GM23338 (cell line): ENCODE measurements at regions not wholly inside any gene's neighbourhood (a gene's known extent, or its start where the extent isn't known, plus 50 kb on each side); places are given as distances from the start of the nearest gene placed in this dataset.

Source experiments
- ATAC-seq: fragments of 200-7000 bp; cut with Tn5 transposase; 3 replicates; pipeline ENCODE4 v1.9.1; 2020
- DNase-seq: peaks from one replicate; pipeline ENCODE4 v3.0.0-alpha.2; 2015; ENCODE audit warnings: low spot score
- H2AFZ ChIP-seq: fragments of 200-600 bp; sonication (generic); 2 replicates; pipeline ENCODE4 v1.8.0; 2016; ENCODE audit warnings: antibody characterized with exemption, mild to moderate bottlenecking, moderate library complexity
- H3F3A ChIP-seq: fragments of 200-600 bp; sonication (generic); replicated peaks from 2 replicates; pipeline ENCODE4 v1.8.0; 2017; ENCODE audit warnings: antibody characterized with exemption, mixed run types, low read depth
- H3K27ac ChIP-seq: fragments of 200-600 bp; sonication (generic); 2 replicates; pipeline ENCODE4 v1.6.1; 2016; ENCODE audit warnings: low read depth
- H3K27me3 ChIP-seq: fragments of 200-600 bp; sonication (generic); 2 replicates; pipeline ENCODE4 v1.8.0; 2016; ENCODE audit warnings: mild to moderate bottlenecking, mixed run types, moderate library complexity; ENCODE audit not compliant: insufficient read depth
- H3K36me3 ChIP-seq: fragments of 200-600 bp; sonication (generic); 2 replicates; pipeline ENCODE4 v1.8.0; 2016; ENCODE audit warnings: mild to moderate bottlenecking; ENCODE audit not compliant: insufficient read depth
- H3K4me1 ChIP-seq: fragments of 200-600 bp; sonication (generic); 2 replicates; pipeline ENCODE4 v1.8.0; 2016; ENCODE audit warnings: mild to moderate bottlenecking, moderate library complexity; ENCODE audit not compliant: insufficient read depth
- H3K4me2 ChIP-seq: fragments of 200-600 bp; sonication (generic); 2 replicates; pipeline ENCODE4 v1.7.1; 2017; ENCODE audit warnings: mixed run types
- H3K4me3 ChIP-seq: fragments of 200-600 bp; sonication (generic); 2 replicates; pipeline ENCODE4 v1.6.1; 2016; ENCODE audit warnings: mixed run types
- H3K79me2 ChIP-seq: fragments of 200-600 bp; sonication (generic); replicated peaks from 2 replicates; pipeline ENCODE4 v1.8.0; 2017; ENCODE audit warnings: mild to moderate bottlenecking; ENCODE audit not compliant: insufficient read depth
- H3K9me2 ChIP-seq: fragments of 200-600 bp; sonication (generic); 2 replicates; pipeline ENCODE4 v1.8.0; 2017; ENCODE audit not compliant: insufficient read depth
- H4K20me1 ChIP-seq: fragments of 200-600 bp; sonication (generic); replicated peaks from 2 replicates; pipeline ENCODE4 v1.8.0; 2017; ENCODE audit warnings: mild to moderate bottlenecking; ENCODE audit not compliant: insufficient read depth
- H3K27ac Mint-ChIP-seq: 2 replicates; pipeline ENCODE4 v1.8.0; 2020; ENCODE audit warnings: inconsistent platforms, mild to moderate bottlenecking, moderate library complexity, mixed read lengths
- H3K27me3 Mint-ChIP-seq: 3 replicates; pipeline ENCODE4 v1.8.0; 2022; ENCODE audit warnings: low read depth, mild to moderate bottlenecking, moderate library complexity, mixed read lengths, inconsistent platforms; ENCODE audit not compliant: insufficient read depth, poor library complexity
- H3K36me3 Mint-ChIP-seq: 3 replicates; pipeline ENCODE4 v1.8.0; 2021; ENCODE audit warnings: low read depth, mild to moderate bottlenecking, inconsistent platforms, moderate library complexity, mixed read lengths
- H3K4me1 Mint-ChIP-seq: 3 replicates; pipeline ENCODE4 v1.8.0; 2020; ENCODE audit warnings: mild to moderate bottlenecking, inconsistent platforms, mixed read lengths
- H3K4me3 Mint-ChIP-seq: 3 replicates; pipeline ENCODE4 v1.8.0; 2021; ENCODE audit warnings: moderate library complexity, mild to moderate bottlenecking, inconsistent platforms, mixed read lengths
- H3K9me3 Mint-ChIP-seq: 3 replicates; pipeline ENCODE4 v1.8.0; 2020; ENCODE audit warnings: moderate library complexity, mild to moderate bottlenecking, inconsistent platforms, mixed read lengths
- CREB1 ChIP-seq: fragments of 250-450 bp; sonication (Bioruptor Pico); IDR thresholded peaks from 2 replicates; pipeline ENCODE4 v1.5.0; 2020; ENCODE audit warnings: low read depth, mild to moderate bottlenecking, moderate library complexity
- EZH2 ChIP-seq: fragments of 200-600 bp; sonication (generic); IDR thresholded peaks from one replicate; pipeline ENCODE4 v1.8.0; 2017; ENCODE audit warnings: antibody characterized with exemption, mild to moderate bottlenecking, low read depth; ENCODE audit not compliant: unreplicated experiment
- EZH2phosphoT487 ChIP-seq: fragments of 200-600 bp; sonication (generic); IDR thresholded peaks from one replicate; pipeline ENCODE4 v1.8.1; 2018; ENCODE audit warnings: antibody characterized with exemption; ENCODE audit not compliant: unreplicated experiment
- JUNB ChIP-seq: IDR thresholded peaks from one replicate; pipeline ENCODE4 v1.6.1; 2016; ENCODE audit warnings: antibody characterized with exemption; ENCODE audit not compliant: unreplicated experiment
- NANOG ChIP-seq: IDR thresholded peaks from 2 replicates; pipeline ENCODE4 v1.6.1; 2016; ENCODE audit warnings: antibody characterized with exemption, borderline replicate concordance
- POLR2AphosphoS5 ChIP-seq: IDR thresholded peaks from 2 replicates; pipeline ENCODE4 v1.6.1; 2016; ENCODE audit warnings: antibody characterized with exemption, low read depth
- STAT1 ChIP-seq: IDR thresholded peaks from one replicate; pipeline ENCODE4 v1.6.1; 2016; ENCODE audit warnings: antibody characterized with exemption; ENCODE audit not compliant: unreplicated experiment
- ZNF114 ChIP-seq: fragments of 250-450 bp; sonication (Bioruptor Pico); IDR thresholded peaks from 2 replicates; pipeline ENCODE4 v1.5.0; 2020; ENCODE audit warnings: mild to moderate bottlenecking, moderate library complexity
- ZNF331 ChIP-seq: fragments of 250-450 bp; sonication (Bioruptor Pico); IDR thresholded peaks from 2 replicates; pipeline ENCODE4 v1.5.0; 2020; ENCODE audit warnings: low read depth, mild to moderate bottlenecking, moderate library complexity
- TF ChIP-seq, protein P1 (sequence below): fragments of 250-450 bp; sonication (Bioruptor Pico); IDR thresholded peaks from 2 replicates; pipeline ENCODE4 v1.5.0; 2020; ENCODE audit warnings: mild to moderate bottlenecking, moderate library complexity
- TF ChIP-seq, protein P2 (sequence below), 2 experiments: fragments of 200-600 bp in 1 of 2; sonication (generic) in 1 of 2; conservative IDR thresholded peaks; 2 replicates each; pipeline versions ENCODE4 v1.5.1 to v1.6.1; 2016 to 2017; ENCODE audit warnings: antibody characterized with exemption in 2 of 2, low read depth in 2 of 2, mild to moderate bottlenecking in 2 of 2, moderate library complexity in 1 of 2
- TF ChIP-seq, protein P3 (sequence below): IDR thresholded peaks from one replicate; pipeline ENCODE4 v1.6.1; 2018; ENCODE audit warnings: antibody characterized with exemption; ENCODE audit not compliant: unreplicated experiment

DNA sequence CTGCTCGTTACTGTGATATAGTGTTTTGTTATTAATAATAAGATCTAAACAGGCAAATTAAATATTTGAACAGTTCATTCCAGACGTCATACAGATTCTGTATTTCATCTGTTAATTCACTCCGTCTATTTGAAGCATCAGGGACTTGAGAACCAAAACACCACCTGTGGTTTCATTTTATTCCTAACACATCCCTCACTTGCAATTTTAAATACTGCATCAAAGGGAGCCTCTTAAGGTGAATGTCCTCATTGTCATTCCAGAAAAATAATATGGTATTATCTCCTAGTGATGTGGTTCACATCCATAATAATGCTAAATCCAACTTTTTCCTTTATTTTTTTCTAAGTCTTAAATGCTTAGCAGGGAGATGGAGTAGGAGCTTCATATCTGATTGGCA is 1390.9 kb upstream of the CADM2 start:
- Histone ChIP-seq H3K9me2 (no peaks in the 10 kb centered on the region), H3K4me2 (peak overlapping the region; percentile 63), H2AFZ (no peak overlapping the region), H3K4me3 (no peak overlapping the region; the same call in 1 of the 2 replicates), H3K4me1 (peaks cover 10% of the 10 kb centered on the region), H3K36me3 (no peaks in the 10 kb centered on the region), H3F3A (no peaks in the 10 kb centered on the region), H3K27ac (no peak overlapping the region), H3K79me2 (no peaks in the 10 kb centered on the region), H4K20me1 (no peaks in the 10 kb centered on the region), H3K27me3 (no peaks in the 10 kb centered on the region)
- no peak overlapping the region for H3K27ac Mint-ChIP-seq
- DNase-seq (peak; percentile 5), ATAC-seq (no peak)
- H3K27me3 Mint-ChIP-seq, result no peaks in the 10 kb centered on the region
- no peaks in the 10 kb centered on the region for H3K36me3 Mint-ChIP-seq
- TF ChIP-seq NANOG, result peak; percentile 80
- TF ChIP-seq JUNB, result no peak
- no peaks in the 10 kb centered on the region for H3K9me3 Mint-ChIP-seq
- H3K4me3 Mint-ChIP-seq, result peak overlapping the region; percentile 53; the same call in 2 of the 3 replicates
- peaks cover 11% of the 10 kb centered on the region for H3K4me1 Mint-ChIP-seq

DNA sequence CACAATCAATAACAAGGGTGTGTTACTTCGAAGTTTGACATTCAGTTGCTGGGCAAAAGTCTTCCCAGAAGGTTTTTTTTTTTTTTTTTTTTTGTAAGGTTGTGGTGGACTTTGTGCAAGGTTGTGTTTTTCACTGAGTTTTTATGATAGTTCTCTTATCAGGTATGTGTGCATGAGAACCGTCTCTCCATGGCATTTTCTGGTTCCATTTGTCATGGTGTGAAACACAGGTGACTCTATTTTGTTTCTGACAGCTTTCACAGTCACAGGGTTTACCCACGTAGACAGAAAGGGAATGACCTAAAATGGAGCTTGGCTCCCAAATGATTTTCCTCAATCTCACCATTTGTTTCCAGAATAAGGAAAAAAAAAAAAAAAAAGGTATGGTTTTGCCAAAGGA is 1377.2 kb upstream of the CADM2 start:
- Histone ChIP-seq H3K36me3 (no peaks in the 10 kb centered on the region), H2AFZ (no peak overlapping the region), H3K4me1 (no peaks in the 10 kb centered on the region), H3K9me2 (no peaks in the 10 kb centered on the region), H4K20me1 (no peaks in the 10 kb centered on the region), H3K4me3 (no peak overlapping the region), H3K27me3 (no peaks in the 10 kb centered on the region), H3F3A (no peaks in the 10 kb centered on the region), H3K27ac (no peak overlapping the region), H3K79me2 (no peaks in the 10 kb centered on the region), H3K4me2 (no peak overlapping the region)
- no peaks in the 10 kb centered on the region for H3K27me3 Mint-ChIP-seq
- no peaks in the 10 kb centered on the region for H3K4me1 Mint-ChIP-seq
- H3K9me3 Mint-ChIP-seq, result no peaks in the 10 kb centered on the region
- H3K36me3 Mint-ChIP-seq, result no peaks in the 10 kb centered on the region
- DNase-seq (no peak), ATAC-seq (no peak)
- H3K27ac Mint-ChIP-seq, result no peak overlapping the region
- H3K4me3 Mint-ChIP-seq, result no peak overlapping the region
- TF ChIP-seq ZNF114 (CRISPR knock-in tag) (no peak), STAT1 (no peak), EZH2 (no peak), POLR2AphosphoS5 (no peak), EZH2phosphoT487 (no peak), CREB1 (CRISPR knock-in tag) (no peak), ZNF331 (no peak), NANOG (no peak), JUNB (no peak)
- TF ChIP-seq, protein P1, sequence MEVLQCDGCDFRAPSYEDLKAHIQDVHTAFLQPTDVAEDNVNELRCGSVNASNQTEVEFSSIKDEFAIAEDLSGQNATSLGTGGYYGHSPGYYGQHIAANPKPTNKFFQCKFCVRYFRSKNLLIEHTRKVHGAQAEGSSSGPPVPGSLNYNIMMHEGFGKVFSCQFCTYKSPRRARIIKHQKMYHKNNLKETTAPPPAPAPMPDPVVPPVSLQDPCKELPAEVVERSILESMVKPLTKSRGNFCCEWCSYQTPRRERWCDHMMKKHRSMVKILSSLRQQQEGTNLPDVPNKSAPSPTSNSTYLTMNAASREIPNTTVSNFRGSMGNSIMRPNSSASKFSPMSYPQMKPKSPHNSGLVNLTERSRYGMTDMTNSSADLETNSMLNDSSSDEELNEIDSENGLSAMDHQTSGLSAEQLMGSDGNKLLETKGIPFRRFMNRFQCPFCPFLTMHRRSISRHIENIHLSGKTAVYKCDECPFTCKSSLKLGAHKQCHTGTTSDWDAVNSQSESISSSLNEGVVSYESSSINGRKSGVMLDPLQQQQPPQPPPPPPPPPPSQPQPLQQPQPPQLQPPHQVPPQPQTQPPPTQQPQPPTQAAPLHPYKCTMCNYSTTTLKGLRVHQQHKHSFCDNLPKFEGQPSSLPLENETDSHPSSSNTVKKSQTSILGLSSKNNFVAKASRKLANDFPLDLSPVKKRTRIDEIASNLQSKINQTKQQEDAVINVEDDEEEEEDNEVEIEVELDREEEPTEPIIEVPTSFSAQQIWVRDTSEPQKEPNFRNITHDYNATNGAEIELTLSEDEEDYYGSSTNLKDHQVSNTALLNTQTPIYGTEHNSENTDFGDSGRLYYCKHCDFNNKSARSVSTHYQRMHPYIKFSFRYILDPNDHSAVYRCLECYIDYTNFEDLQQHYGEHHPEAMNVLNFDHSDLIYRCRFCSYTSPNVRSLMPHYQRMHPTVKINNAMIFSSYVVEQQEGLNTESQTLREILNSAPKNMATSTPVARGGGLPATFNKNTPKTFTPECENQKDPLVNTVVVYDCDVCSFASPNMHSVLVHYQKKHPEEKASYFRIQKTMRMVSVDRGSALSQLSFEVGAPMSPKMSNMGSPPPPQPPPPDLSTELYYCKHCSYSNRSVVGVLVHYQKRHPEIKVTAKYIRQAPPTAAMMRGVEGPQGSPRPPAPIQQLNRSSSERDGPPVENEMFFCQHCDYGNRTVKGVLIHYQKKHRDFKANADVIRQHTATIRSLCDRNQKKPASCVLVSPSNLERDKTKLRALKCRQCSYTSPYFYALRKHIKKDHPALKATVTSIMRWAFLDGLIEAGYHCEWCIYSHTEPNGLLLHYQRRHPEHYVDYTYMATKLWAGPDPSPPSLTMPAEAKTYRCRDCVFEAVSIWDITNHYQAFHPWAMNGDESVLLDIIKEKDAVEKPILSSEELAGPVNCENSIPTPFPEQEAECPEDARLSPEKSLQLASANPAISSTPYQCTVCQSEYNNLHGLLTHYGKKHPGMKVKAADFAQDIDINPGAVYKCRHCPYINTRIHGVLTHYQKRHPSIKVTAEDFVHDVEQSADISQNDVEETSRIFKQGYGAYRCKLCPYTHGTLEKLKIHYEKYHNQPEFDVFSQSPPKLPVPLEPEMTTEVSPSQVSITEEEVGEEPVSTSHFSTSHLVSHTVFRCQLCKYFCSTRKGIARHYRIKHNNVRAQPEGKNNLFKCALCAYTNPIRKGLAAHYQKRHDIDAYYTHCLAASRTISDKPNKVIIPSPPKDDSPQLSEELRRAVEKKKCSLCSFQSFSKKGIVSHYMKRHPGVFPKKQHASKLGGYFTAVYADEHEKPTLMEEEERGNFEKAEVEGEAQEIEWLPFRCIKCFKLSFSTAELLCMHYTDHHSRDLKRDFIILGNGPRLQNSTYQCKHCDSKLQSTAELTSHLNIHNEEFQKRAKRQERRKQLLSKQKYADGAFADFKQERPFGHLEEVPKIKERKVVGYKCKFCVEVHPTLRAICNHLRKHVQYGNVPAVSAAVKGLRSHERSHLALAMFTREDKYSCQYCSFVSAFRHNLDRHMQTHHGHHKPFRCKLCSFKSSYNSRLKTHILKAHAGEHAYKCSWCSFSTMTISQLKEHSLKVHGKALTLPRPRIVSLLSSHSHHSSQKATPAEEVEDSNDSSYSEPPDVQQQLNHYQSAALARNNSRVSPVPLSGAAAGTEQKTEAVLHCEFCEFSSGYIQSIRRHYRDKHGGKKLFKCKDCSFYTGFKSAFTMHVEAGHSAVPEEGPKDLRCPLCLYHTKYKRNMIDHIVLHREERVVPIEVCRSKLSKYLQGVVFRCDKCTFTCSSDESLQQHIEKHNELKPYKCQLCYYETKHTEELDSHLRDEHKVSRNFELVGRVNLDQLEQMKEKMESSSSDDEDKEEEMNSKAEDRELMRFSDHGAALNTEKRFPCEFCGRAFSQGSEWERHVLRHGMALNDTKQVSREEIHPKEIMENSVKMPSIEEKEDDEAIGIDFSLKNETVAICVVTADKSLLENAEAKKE, result no peak
- TF ChIP-seq, protein P2, sequence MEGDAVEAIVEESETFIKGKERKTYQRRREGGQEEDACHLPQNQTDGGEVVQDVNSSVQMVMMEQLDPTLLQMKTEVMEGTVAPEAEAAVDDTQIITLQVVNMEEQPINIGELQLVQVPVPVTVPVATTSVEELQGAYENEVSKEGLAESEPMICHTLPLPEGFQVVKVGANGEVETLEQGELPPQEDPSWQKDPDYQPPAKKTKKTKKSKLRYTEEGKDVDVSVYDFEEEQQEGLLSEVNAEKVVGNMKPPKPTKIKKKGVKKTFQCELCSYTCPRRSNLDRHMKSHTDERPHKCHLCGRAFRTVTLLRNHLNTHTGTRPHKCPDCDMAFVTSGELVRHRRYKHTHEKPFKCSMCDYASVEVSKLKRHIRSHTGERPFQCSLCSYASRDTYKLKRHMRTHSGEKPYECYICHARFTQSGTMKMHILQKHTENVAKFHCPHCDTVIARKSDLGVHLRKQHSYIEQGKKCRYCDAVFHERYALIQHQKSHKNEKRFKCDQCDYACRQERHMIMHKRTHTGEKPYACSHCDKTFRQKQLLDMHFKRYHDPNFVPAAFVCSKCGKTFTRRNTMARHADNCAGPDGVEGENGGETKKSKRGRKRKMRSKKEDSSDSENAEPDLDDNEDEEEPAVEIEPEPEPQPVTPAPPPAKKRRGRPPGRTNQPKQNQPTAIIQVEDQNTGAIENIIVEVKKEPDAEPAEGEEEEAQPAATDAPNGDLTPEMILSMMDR (conservative IDR thresholded peaks at IDR 0.05; ENCODE audit: low read depth in 2 of 2), result no peak
- TF ChIP-seq, protein P3, sequence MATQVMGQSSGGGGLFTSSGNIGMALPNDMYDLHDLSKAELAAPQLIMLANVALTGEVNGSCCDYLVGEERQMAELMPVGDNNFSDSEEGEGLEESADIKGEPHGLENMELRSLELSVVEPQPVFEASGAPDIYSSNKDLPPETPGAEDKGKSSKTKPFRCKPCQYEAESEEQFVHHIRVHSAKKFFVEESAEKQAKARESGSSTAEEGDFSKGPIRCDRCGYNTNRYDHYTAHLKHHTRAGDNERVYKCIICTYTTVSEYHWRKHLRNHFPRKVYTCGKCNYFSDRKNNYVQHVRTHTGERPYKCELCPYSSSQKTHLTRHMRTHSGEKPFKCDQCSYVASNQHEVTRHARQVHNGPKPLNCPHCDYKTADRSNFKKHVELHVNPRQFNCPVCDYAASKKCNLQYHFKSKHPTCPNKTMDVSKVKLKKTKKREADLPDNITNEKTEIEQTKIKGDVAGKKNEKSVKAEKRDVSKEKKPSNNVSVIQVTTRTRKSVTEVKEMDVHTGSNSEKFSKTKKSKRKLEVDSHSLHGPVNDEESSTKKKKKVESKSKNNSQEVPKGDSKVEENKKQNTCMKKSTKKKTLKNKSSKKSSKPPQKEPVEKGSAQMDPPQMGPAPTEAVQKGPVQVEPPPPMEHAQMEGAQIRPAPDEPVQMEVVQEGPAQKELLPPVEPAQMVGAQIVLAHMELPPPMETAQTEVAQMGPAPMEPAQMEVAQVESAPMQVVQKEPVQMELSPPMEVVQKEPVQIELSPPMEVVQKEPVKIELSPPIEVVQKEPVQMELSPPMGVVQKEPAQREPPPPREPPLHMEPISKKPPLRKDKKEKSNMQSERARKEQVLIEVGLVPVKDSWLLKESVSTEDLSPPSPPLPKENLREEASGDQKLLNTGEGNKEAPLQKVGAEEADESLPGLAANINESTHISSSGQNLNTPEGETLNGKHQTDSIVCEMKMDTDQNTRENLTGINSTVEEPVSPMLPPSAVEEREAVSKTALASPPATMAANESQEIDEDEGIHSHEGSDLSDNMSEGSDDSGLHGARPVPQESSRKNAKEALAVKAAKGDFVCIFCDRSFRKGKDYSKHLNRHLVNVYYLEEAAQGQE, result no peak
